HEK293T (cell line): ENCODE measurements at regions not wholly inside any gene's neighbourhood (a gene's known extent, or its start where the extent isn't known, plus 50 kb on each side); places are given as distances from the start of the nearest gene placed in this dataset.

Experiments used
- CTCF ChIA-PET: fragments of 350-600 bp; formaldehyde crosslinking; extraction: SDS; loops from one replicate; lab custom pipeline; 2021; ENCODE audit warnings: antibody characterized with exemption, inconsistent platforms; lab: Yijun Ruan, JAX
- POLR2A ChIA-PET: fragments of 350-600 bp; formaldehyde crosslinking; extraction: SDS; loops from one replicate; lab custom pipeline; 2020; ENCODE audit warnings: antibody characterized with exemption, inconsistent platforms; lab: Yijun Ruan, JAX
- DNase-seq: peaks from one replicate; pipeline ENCODE4 v3.0.0; 2012; ENCODE audit warnings: mixed read lengths; ENCODE audit errors: extremely low spot score
- ARNT ChIP-seq: fragments of 450-650 bp; IDR thresholded peaks from 2 replicates; pipeline ENCODE4 v1.6.1; 2017; ENCODE audit warnings: mild to moderate bottlenecking
- BHLHE40 ChIP-seq: fragments of 450-650 bp; IDR thresholded peaks from 2 replicates; pipeline ENCODE4 v1.6.1; 2016; ENCODE audit warnings: mild to moderate bottlenecking, moderate library complexity, borderline replicate concordance
- CTBP1 ChIP-seq: fragments of 450-650 bp; IDR thresholded peaks from 2 replicates; pipeline ENCODE4 v1.6.1; 2016; ENCODE audit warnings: borderline replicate concordance
- ELF4 ChIP-seq: fragments of 450-650 bp; IDR thresholded peaks from 2 replicates; pipeline ENCODE4 v1.6.1; 2017; ENCODE audit warnings: antibody characterized with exemption
- FOXA1 ChIP-seq: fragments of 450-650 bp; IDR thresholded peaks from 2 replicates; pipeline ENCODE4 v1.6.1; 2016; ENCODE audit warnings: mild to moderate bottlenecking
- FOXK2 ChIP-seq: fragments of 450-650 bp; IDR thresholded peaks from 2 replicates; pipeline ENCODE4 v1.6.1; 2016; ENCODE audit warnings: mild to moderate bottlenecking
- FOXM1 ChIP-seq: fragments of 450-650 bp; IDR thresholded peaks from 2 replicates; pipeline ENCODE4 v1.6.1; 2017; ENCODE audit warnings: mild to moderate bottlenecking, borderline replicate concordance
- HDGF ChIP-seq: fragments of 450-650 bp; IDR thresholded peaks from 2 replicates; pipeline ENCODE4 v1.6.1; 2017; ENCODE audit warnings: antibody characterized with exemption, borderline replicate concordance
- L3MBTL2 ChIP-seq: fragments of 450-650 bp; conservative IDR thresholded peaks from 2 replicates; pipeline ENCODE4 v1.6.1; 2016; ENCODE audit warnings: mild to moderate bottlenecking
- LEF1 ChIP-seq: fragments of 450-650 bp; IDR thresholded peaks from 2 replicates; pipeline ENCODE4 v1.6.1; 2017; ENCODE audit warnings: mild to moderate bottlenecking, borderline replicate concordance
- NFRKB ChIP-seq: fragments of 450-650 bp; IDR thresholded peaks from 2 replicates; pipeline ENCODE4 v1.6.1; 2016; ENCODE audit warnings: mild to moderate bottlenecking, moderate library complexity
- SP1 ChIP-seq: fragments of 450-650 bp; IDR thresholded peaks from 2 replicates; pipeline ENCODE4 v1.6.1; 2017
- SUZ12 ChIP-seq: fragments of 450-650 bp; IDR thresholded peaks from 2 replicates; pipeline ENCODE4 v1.6.1; 2016; ENCODE audit warnings: mild to moderate bottlenecking
- TARDBP ChIP-seq: fragments of 450-650 bp; IDR thresholded peaks from 2 replicates; pipeline ENCODE4 v1.6.1; 2016
- ZNF384 ChIP-seq: fragments of 450-650 bp; IDR thresholded peaks from 2 replicates; pipeline ENCODE4 v1.6.1; 2016
- TF ChIP-seq, protein P1 (sequence below): fragments of 450-650 bp; IDR thresholded peaks from 2 replicates; pipeline ENCODE4 v1.6.1; 2016

DNA sequence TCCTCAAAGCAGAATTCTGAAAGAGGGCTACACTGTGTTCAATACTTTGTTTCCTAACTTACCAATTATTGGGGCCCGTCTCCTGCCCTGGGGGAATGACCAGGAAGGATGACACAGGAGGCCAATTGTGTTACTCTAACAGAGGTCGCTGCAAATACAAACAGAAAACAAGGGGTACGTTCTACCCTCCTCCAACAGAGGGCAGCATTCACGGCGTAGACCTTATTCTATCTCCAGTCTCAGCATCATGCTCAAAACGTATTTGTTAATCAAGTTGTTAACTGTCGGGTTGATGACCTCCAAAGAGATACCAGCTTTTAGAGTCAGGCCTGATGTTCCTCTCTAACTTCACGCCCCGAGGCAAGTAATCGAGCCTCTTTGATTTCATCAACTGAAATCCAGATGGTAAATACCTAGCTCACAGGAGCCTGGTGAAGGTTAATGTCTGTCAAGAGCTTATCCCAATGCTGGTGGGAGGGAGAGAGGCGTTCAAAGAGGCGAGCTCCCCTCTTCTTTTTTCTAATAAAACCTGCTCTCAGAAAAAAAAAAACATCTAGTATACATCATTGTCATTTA is 181.0 kb upstream of the KCNIP4 start:
- POLR2A ChIA-PET: no interaction called here
- DNase-seq: peak; percentile 22
- CTCF ChIA-PET: interaction anchor here (1.1 kb wide), 1 partner anchor 553 kb away, joined by 3 read pairs; no protein-coding TSS in a partner anchor
- TF ChIP-seq TARDBP (no peak), FOXM1 (no peak), SP1 (no peak), FOXA1 (no peak), ARNT (no peak), NFRKB (no peak), FOXK2 (no peak), ELF4 (no peak), ZNF384 (no peak), CTBP1 (no peak)

DNA sequence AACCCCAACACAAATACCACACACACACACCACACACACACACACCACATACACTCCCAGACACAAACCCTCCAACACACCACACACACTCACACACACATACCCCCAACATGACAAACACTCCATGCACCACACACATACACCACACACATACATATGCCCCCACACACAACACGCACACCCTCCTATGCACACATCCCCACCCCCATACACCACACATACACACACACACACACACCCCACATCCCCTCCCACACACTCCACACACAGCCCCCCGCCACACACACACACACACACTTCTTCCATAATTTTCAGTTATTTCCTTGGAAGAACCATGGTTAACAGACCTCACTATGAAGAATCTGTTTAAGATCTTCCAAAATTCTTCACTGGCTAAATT is 173.5 kb upstream of the KCNIP4 start:
- ChIA-PET POLR2A (no interaction called here), CTCF (no interaction called here)
- TF ChIP-seq SUZ12: no peak
- TF ChIP-seq ARNT: no peak
- TF ChIP-seq FOXK2: no peak
- TF ChIP-seq LEF1: no peak
- no peak for TF ChIP-seq FOXA1
- no peak for TF ChIP-seq FOXM1
- no peak for TF ChIP-seq TARDBP
- no peak for TF ChIP-seq HDGF
- TF ChIP-seq ELF4: no peak
- TF ChIP-seq CTBP1: no peak
- no peak for DNase-seq

DNA sequence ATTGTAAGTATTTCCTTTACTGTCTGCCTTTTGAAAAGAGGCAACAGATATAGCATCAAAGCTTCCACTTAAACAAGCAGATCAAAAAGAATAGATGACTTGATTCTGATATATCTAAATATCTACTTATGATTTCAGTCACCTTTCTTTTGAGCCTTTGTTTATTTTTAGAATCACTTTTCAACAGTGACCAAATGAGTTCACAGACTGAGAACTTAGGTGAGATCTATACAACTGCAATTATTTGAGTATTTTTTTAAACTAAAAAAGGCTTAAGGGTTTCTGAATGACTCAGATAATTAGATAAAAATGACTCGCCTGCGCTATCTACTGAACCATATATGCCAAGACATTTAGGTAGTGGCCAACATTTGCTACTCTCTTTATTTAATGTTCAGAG is 166.7 kb upstream of the KCNIP4 start:
- CTCF ChIA-PET: no interaction called here
- TF ChIP-seq SUZ12: no peak
- TF ChIP-seq NFRKB: no peak
- TF ChIP-seq SP1: no peak
- TF ChIP-seq BHLHE40: no peak
- POLR2A ChIA-PET: no interaction called here
- DNase-seq: no peak

DNA sequence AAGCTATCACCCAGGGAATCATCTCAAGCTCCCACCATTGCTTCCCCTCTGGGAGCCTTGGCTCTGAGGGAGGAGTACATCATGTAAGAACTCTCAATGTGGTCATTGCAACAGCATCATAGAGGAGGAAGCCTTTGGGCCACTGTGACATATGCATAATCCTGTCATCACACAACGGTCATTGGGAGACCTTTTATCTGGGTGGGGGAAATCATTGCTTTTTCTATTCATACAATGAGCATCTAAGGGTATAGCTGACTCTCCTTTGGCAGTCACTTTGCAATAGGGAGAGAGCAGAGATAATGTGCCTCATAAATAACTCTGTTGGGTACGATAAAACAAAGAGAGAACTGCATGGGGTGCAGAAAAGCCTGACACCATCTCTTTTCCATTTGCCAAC is 155.2 kb upstream of the KCNIP4 start:
- TF ChIP-seq BHLHE40: no peak
- no peak for TF ChIP-seq L3MBTL2
- TF ChIP-seq HDGF: no peak
- TF ChIP-seq FOXK2: no peak
- no peak for TF ChIP-seq SUZ12
- TF ChIP-seq NFRKB: no peak
- no peak for TF ChIP-seq ZNF384
- no peak for TF ChIP-seq CTBP1
- no peak for TF ChIP-seq ARNT
- no peak for TF ChIP-seq FOXA1
- no peak for TF ChIP-seq LEF1
- no peak for TF ChIP-seq FOXM1
- TF ChIP-seq SP1: no peak
- TF ChIP-seq TARDBP: no peak
- no peak for TF ChIP-seq ELF4
- ChIA-PET CTCF (no interaction called here), POLR2A (no interaction called here)
- no peak for DNase-seq

DNA sequence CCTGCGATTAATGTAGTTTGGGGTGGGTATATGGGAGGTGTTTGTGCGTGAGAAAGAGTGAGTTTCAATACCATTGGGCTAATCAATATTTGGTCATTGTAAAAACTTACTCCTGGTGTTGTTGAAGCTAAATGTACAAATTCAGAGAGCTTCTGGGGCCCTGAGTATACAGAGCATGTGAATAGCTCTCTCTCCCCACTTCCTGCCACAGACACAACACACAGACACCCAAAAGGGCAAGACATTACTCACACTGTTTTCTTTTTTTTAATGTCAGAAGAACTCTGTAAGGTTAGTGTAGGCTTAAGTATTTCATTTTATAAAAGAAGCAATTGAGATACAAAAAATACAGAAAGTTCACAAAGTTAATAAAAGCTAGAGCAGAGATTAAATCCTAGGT is 151.3 kb upstream of the KCNIP4 start:
- ChIA-PET CTCF (no interaction called here), POLR2A (no interaction called here)
- no peak for DNase-seq
- TF ChIP-seq CTBP1: no peak
- TF ChIP-seq TARDBP: no peak
- TF ChIP-seq NFRKB: no peak
- no peak for TF ChIP-seq L3MBTL2
- no peak for TF ChIP-seq LEF1
- no peak for TF ChIP-seq ELF4
- no peak for TF ChIP-seq SUZ12
- TF ChIP-seq BHLHE40: no peak
- no peak for TF ChIP-seq HDGF
- TF ChIP-seq, protein P1, sequence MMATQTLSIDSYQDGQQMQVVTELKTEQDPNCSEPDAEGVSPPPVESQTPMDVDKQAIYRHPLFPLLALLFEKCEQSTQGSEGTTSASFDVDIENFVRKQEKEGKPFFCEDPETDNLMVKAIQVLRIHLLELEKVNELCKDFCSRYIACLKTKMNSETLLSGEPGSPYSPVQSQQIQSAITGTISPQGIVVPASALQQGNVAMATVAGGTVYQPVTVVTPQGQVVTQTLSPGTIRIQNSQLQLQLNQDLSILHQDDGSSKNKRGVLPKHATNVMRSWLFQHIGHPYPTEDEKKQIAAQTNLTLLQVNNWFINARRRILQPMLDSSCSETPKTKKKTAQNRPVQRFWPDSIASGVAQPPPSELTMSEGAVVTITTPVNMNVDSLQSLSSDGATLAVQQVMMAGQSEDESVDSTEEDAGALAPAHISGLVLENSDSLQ: no peak
- no peak for TF ChIP-seq ARNT
- TF ChIP-seq SP1: no peak
- TF ChIP-seq FOXA1: no peak
- TF ChIP-seq ZNF384: no peak
- no peak for TF ChIP-seq FOXM1
- TF ChIP-seq FOXK2: no peak

DNA sequence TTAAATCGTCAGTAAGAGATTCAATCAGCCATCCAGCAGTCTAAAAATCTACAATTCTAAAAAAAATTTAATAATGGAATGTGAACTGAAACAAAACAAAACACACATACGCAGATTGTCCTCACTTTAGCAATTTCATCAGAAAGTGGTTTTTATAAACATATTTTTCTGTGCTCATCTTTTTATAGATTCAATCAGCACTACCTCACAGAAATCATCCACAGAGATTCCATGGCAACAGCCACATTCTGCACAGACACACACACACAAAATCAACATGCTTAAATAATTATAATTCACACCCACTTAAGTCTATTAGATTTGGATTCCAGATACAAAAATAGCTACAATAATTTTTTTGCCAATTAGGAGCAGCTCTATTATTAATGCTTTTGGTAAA is 149.0 kb upstream of the KCNIP4 start:
- POLR2A ChIA-PET: no interaction called here
- no peak for DNase-seq
- TF ChIP-seq FOXM1 (no peak), NFRKB (no peak), FOXK2 (no peak), TARDBP (no peak), HDGF (no peak), SUZ12 (no peak), BHLHE40 (no peak), L3MBTL2 (no peak), FOXA1 (no peak), CTBP1 (no peak), ELF4 (no peak), LEF1 (no peak)
- TF ChIP-seq, protein P1: no peak
- CTCF ChIA-PET: interaction anchor here (0.7 kb wide), 1 partner anchor 1122 kb away, joined by 3 read pairs; no protein-coding TSS in a partner anchor

DNA sequence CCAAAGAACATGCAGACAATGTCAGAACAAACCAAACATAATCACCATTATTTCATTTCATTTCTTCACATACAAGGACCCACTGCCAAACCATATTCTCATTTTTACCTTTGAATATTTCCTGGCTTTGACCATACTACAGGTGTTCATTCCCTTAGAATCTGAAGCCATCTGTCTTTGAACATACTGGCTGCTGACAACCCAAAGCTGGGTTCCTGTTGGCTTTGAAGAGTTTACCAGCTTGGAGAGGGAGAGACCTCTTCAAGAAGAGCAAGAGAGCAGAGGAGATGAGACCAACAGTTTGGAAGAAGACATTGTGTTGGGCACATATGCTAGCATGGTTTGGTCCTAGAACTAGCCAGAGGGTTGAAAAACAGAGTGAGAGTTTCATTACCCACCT is 145.6 kb upstream of the KCNIP4 start:
- POLR2A ChIA-PET: no interaction called here
- DNase-seq: no peak
- CTCF ChIA-PET: interaction anchor here (1.3 kb wide), 1 partner anchor 146 kb away, joined by 6 read pairs; the partner anchor contains the start of gene KCNIP4
- TF ChIP-seq SP1: no peak
- no peak for TF ChIP-seq L3MBTL2
- TF ChIP-seq ELF4: no peak
- no peak for TF ChIP-seq BHLHE40
- TF ChIP-seq CTBP1: no peak
- no peak for TF ChIP-seq FOXM1
- no peak for TF ChIP-seq ARNT
- TF ChIP-seq TARDBP: no peak
- TF ChIP-seq HDGF: no peak
- TF ChIP-seq LEF1: no peak
